Endothelial cell (in vitro differentiated cells): ENCODE measurements at regions not wholly inside any gene's neighbourhood (a gene's known extent, or its start where the extent isn't known, plus 50 kb on each side); places are given as distances from the start of the nearest gene placed in this dataset.
A peak's percentile ranks its signal among the peaks of the same experiment; 100 is the strongest.
"Not testable (repeated sequence)": the region's sequence is repeated elsewhere in the genome, so short reads cannot be mapped to it uniquely, and the experiment has no call there.

Experiments used
- DNase-seq: peaks from one replicate; pipeline ENCODE4 v3.0.0; 2021; ENCODE audit warnings: low spot score
- H3K27ac Mint-ChIP-seq: one replicate; pipeline ENCODE4 v1.8.0; 2021; ENCODE audit warnings: mixed read lengths, inconsistent platforms; ENCODE audit not compliant: unreplicated experiment
- H3K27me3 Mint-ChIP-seq: one replicate; pipeline ENCODE4 v1.8.0; 2021; ENCODE audit warnings: mild to moderate bottlenecking, moderate library complexity, mixed read lengths, inconsistent platforms; ENCODE audit not compliant: unreplicated experiment
- H3K36me3 Mint-ChIP-seq: one replicate; pipeline ENCODE4 v1.8.0; 2021; ENCODE audit warnings: mild to moderate bottlenecking, low read depth, mixed read lengths, inconsistent platforms; ENCODE audit not compliant: unreplicated experiment
- H3K4me1 Mint-ChIP-seq: one replicate; pipeline ENCODE4 v1.8.0; 2021; ENCODE audit warnings: mild to moderate bottlenecking, mixed read lengths, inconsistent platforms; ENCODE audit not compliant: unreplicated experiment
- H3K4me3 Mint-ChIP-seq: one replicate; pipeline ENCODE4 v1.8.0; 2021; ENCODE audit warnings: mild to moderate bottlenecking, mixed read lengths, inconsistent platforms; ENCODE audit not compliant: unreplicated experiment
- H3K9me3 Mint-ChIP-seq: one replicate; pipeline ENCODE4 v1.8.0; 2021; ENCODE audit warnings: mixed read lengths, inconsistent platforms; ENCODE audit not compliant: unreplicated experiment
- CTCF ChIP-seq: fragments of 200-600 bp; sonication (generic); IDR thresholded peaks from one replicate; pipeline ENCODE4 v1.5.0; 2021; ENCODE audit warnings: antibody characterized with exemption; ENCODE audit not compliant: unreplicated experiment

GRCh38 chr5:174945853-174946252 is 221.5 kb downstream of the MSX2 start:
- Mint-ChIP-seq H3K4me1 (peaks cover 4% of the 10 kb centered on the region), H3K36me3 (no peaks in the 10 kb centered on the region), H3K9me3 (no peaks in the 10 kb centered on the region), H3K27me3 (no peaks in the 10 kb centered on the region), H3K27ac (no peak overlapping the region), H3K4me3 (no peak overlapping the region)
- no peak for TF ChIP-seq CTCF
- no peak for DNase-seq

- Mint-ChIP-seq H3K27ac (no peak overlapping the region), H3K27me3 (peaks cover 2% of the 10 kb centered on the region), H3K36me3 (no peaks in the 10 kb centered on the region), H3K9me3 (no peaks in the 10 kb centered on the region), H3K4me1 (peaks cover 4% of the 10 kb centered on the region), H3K4me3 (no peak overlapping the region)
- no peak for TF ChIP-seq CTCF
- DNase-seq = no peak
Measured at GRCh38 chr5:174943785-174944184, 219.4 kb downstream of the MSX2 start.

- not testable (repeated sequence) for H3K27ac Mint-ChIP-seq, DNase-seq, H3K36me3 Mint-ChIP-seq, H3K4me3 Mint-ChIP-seq, H3K9me3 Mint-ChIP-seq, H3K4me1 Mint-ChIP-seq, H3K27me3 Mint-ChIP-seq
Measured at GRCh38 chr5:174943002-174943401, 218.6 kb downstream of the MSX2 start.

GRCh38 chr5:174937201-174938123 is 213.1 kb downstream of the MSX2 start:
- H3K27me3 Mint-ChIP-seq = peaks cover 6% of the 10 kb centered on the region
- H3K4me3 Mint-ChIP-seq = no peak overlapping the region
- no peak for DNase-seq
- H3K36me3 Mint-ChIP-seq = no peaks in the 10 kb centered on the region
- no peak for TF ChIP-seq CTCF
- H3K4me1 Mint-ChIP-seq = no peaks in the 10 kb centered on the region
- H3K9me3 Mint-ChIP-seq = no peaks in the 10 kb centered on the region
- no peak overlapping the region for H3K27ac Mint-ChIP-seq

- H3K27ac Mint-ChIP-seq = no peak overlapping the region
- no peaks in the 10 kb centered on the region for H3K4me1 Mint-ChIP-seq
- H3K27me3 Mint-ChIP-seq = peaks cover 8% of the 10 kb centered on the region
- TF ChIP-seq CTCF = peak; percentile 86
- H3K9me3 Mint-ChIP-seq = no peaks in the 10 kb centered on the region
- peak; percentile 81 for DNase-seq
- H3K36me3 Mint-ChIP-seq = no peaks in the 10 kb centered on the region
- no peak overlapping the region for H3K4me3 Mint-ChIP-seq
Measured at GRCh38 chr5:174935854-174936474, 211.6 kb downstream of the MSX2 start.

GRCh38 chr5:174931033-174931432 is 206.7 kb downstream of the MSX2 start:
- H3K4me1 Mint-ChIP-seq = not testable (repeated sequence)

More at GRCh38 chr5:174931033-174931432, 206.7 kb downstream of the MSX2 start:
- H3K27ac Mint-ChIP-seq, H3K4me3 Mint-ChIP-seq, H3K36me3 Mint-ChIP-seq, H3K27me3 Mint-ChIP-seq, DNase-seq, H3K9me3 Mint-ChIP-seq: not testable (repeated sequence)
